ENCODE measurements at regions not wholly inside any gene's neighbourhood (a gene's known extent, or its start where the extent isn't known, plus 50 kb on each side); places are given as distances from the start of the nearest gene placed in this dataset.
"Not testable (repeated sequence)": the region's sequence is repeated elsewhere in the genome, so short reads cannot be mapped to it uniquely, and the experiment has no call there.

- H3K27me3 ChIP-seq: no peaks in the 10 kb centered on the region
- H3K36me3 ChIP-seq: no peaks in the 10 kb centered on the region
- no peaks in the 10 kb centered on the region for H3K9me3 ChIP-seq
- H3K4me3 ChIP-seq: no peak overlapping the region
- DNase-seq: no peak
Measured at GRCh38 chr1:116185161-116185701, 74.0 kb downstream of the MAB21L3 start.

GRCh38 chr1:116189481-116189880 lies 78.3 kb downstream of the MAB21L3 start:
- Histone ChIP-seq H3K36me3 (no peaks in the 10 kb centered on the region), H3K4me3 (no peak overlapping the region), H3K9me3 (no peaks in the 10 kb centered on the region), H3K27me3 (peaks cover 2% of the 10 kb centered on the region; the same call in 1 of the 2 replicates)
- DNase-seq: no peak

- Histone ChIP-seq H3K27me3 (peaks cover 4% of the 10 kb centered on the region; the same call in 1 of the 2 replicates), H3K9me3 (no peaks in the 10 kb centered on the region)
Measured at GRCh38 chr1:116191294-116191693, 80.1 kb downstream of the MAB21L3 start.

GRCh38 chr1:116193768-116194167 lies 82.6 kb downstream of the MAB21L3 start:
- DNase-seq: no peak
- Histone ChIP-seq H3K36me3 (no peaks in the 10 kb centered on the region), H3K9me3 (no peaks in the 10 kb centered on the region), H3K4me3 (no peak overlapping the region), H3K27me3 (peaks cover 10% of the 10 kb centered on the region)

More at GRCh38 chr1:116191294-116191693, 80.1 kb downstream of the MAB21L3 start:
- DNase-seq: no peak
- Histone ChIP-seq H3K4me3 (no peak overlapping the region), H3K36me3 (no peaks in the 10 kb centered on the region)

GRCh38 chr1:116194568-116194967 lies 83.4 kb downstream of the MAB21L3 start:
- Histone ChIP-seq H3K36me3 (no peaks in the 10 kb centered on the region), H3K4me3 (no peak overlapping the region), H3K9me3 (no peaks in the 10 kb centered on the region), H3K27me3 (peaks cover 10% of the 10 kb centered on the region)
- no peak for DNase-seq

GRCh38 chr1:116195077-116195868 lies 84.1 kb downstream of the MAB21L3 start:
- no peaks in the 10 kb centered on the region for H3K9me3 ChIP-seq
- no peak overlapping the region for H3K4me3 ChIP-seq
- DNase-seq: no peak
- H3K27me3 ChIP-seq: peaks cover 10% of the 10 kb centered on the region
- no peaks in the 10 kb centered on the region for H3K36me3 ChIP-seq

GRCh38 chr1:116200343-116200742 lies 89.1 kb downstream of the MAB21L3 start:
- H3K4me3 ChIP-seq, H3K36me3 ChIP-seq, H3K9me3 ChIP-seq, DNase-seq: not testable (repeated sequence)
- peaks cover 24% of the 10 kb centered on the region for H3K27me3 ChIP-seq

- DNase-seq: no peak
- no peaks in the 10 kb centered on the region for H3K9me3 ChIP-seq
- no peak overlapping the region for H3K4me3 ChIP-seq
- H3K27me3 ChIP-seq: peaks cover 24% of the 10 kb centered on the region
- H3K36me3 ChIP-seq: no peaks in the 10 kb centered on the region
Measured at GRCh38 chr1:116201911-116202310, 90.7 kb downstream of the MAB21L3 start.

GRCh38 chr1:116203181-116203723 lies 92.1 kb downstream of the MAB21L3 start:
- Histone ChIP-seq H3K4me3 (no peak overlapping the region), H3K36me3 (no peaks in the 10 kb centered on the region), H3K9me3 (no peaks in the 10 kb centered on the region), H3K27me3 (peaks cover 18% of the 10 kb centered on the region)
- no peak for DNase-seq

- no peaks in the 10 kb centered on the region for H3K36me3 ChIP-seq
- H3K9me3 ChIP-seq: no peaks in the 10 kb centered on the region
- no peak overlapping the region for H3K4me3 ChIP-seq
- peaks cover 18% of the 10 kb centered on the region for H3K27me3 ChIP-seq
- DNase-seq: no peak
Measured at GRCh38 chr1:116203920-116204319, 92.7 kb downstream of the MAB21L3 start.

GRCh38 chr1:116205941-116206679 lies 94.9 kb downstream of the MAB21L3 start:
- H3K4me3 ChIP-seq: no peak overlapping the region
- no peak for DNase-seq

GRCh38 chr1:116207126-116207735 lies 96.0 kb downstream of the MAB21L3 start:
- H3K27me3 ChIP-seq: peaks cover 7% of the 10 kb centered on the region; the same call in 1 of the 2 replicates
- no peak for DNase-seq
- no peaks in the 10 kb centered on the region for H3K36me3 ChIP-seq
- no peak overlapping the region for H3K4me3 ChIP-seq
- H3K9me3 ChIP-seq: no peaks in the 10 kb centered on the region

More at GRCh38 chr1:116205941-116206679, 94.9 kb downstream of the MAB21L3 start:
- Histone ChIP-seq H3K9me3 (no peaks in the 10 kb centered on the region), H3K27me3 (peaks cover 14% of the 10 kb centered on the region), H3K36me3 (no peaks in the 10 kb centered on the region)

- Histone ChIP-seq H3K36me3 (no peaks in the 10 kb centered on the region), H3K9me3 (no peaks in the 10 kb centered on the region; the same call in 1 of the 2 replicates), H3K27me3 (0 out of 2 replicates have a peak, but pooled peaks cover under 1% of the 10 kb centered on the region), H3K4me3 (no peak overlapping the region)
- DNase-seq: no peak
Measured at GRCh38 chr1:116208136-116208535, 96.9 kb downstream of the MAB21L3 start.

- Histone ChIP-seq H3K4me3 (no peak overlapping the region), H3K36me3 (no peaks in the 10 kb centered on the region), H3K27me3 (no peaks in the 10 kb centered on the region), H3K9me3 (no peaks in the 10 kb centered on the region; the same call in 1 of the 2 replicates)
- DNase-seq: no peak
Measured at GRCh38 chr1:116211294-116211693, 100.1 kb downstream of the MAB21L3 start.

- Histone ChIP-seq H3K9me3 (no peaks in the 10 kb centered on the region), H3K36me3 (no peaks in the 10 kb centered on the region), H3K27me3 (no peaks in the 10 kb centered on the region), H3K4me3 (no peak overlapping the region)
- DNase-seq: no peak
Measured at GRCh38 chr1:116218922-116219321, 107.7 kb downstream of the MAB21L3 start.

GRCh38 chr1:116219651-116220434 lies 108.6 kb downstream of the MAB21L3 start:
- Histone ChIP-seq H3K27me3 (no peaks in the 10 kb centered on the region), H3K9me3 (no peaks in the 10 kb centered on the region), H3K4me3 (no peak overlapping the region), H3K36me3 (no peaks in the 10 kb centered on the region)
- DNase-seq: no peak
